Stimulated activated naive CD8-positive, alpha-beta T cell treated with anti-CD3 and anti-CD28 coated beads, Interleukin-15, amount 100 ng/mL, for 72 hours (primary cell): ENCODE measurements at regions not wholly inside any gene's neighbourhood (a gene's known extent, or its start where the extent isn't known, plus 50 kb on each side); places are given as distances from the start of the nearest gene placed in this dataset.
"Not testable (repeated sequence)": the region's sequence is repeated elsewhere in the genome, so short reads cannot be mapped to it uniquely, and the experiment has no call there.

Experiments used
- ATAC-seq: fragments of 150-1000 bp; cut with Tn5 transposase; 2 replicates; pipeline ENCODE4 v1.10.0; 2021; ENCODE audit warnings: mild to moderate bottlenecking, moderate library complexity
- DNase-seq, 2 donors: peaks; one replicate each; pipeline ENCODE4 v3.0.0; 2021 to 2022
- H3K27ac Mint-ChIP-seq, 2 donors: one replicate each; pipeline ENCODE4 v1.8.0; 2022; ENCODE audit warnings: mild to moderate bottlenecking in 2 of 2, mixed read lengths in 2 of 2, moderate library complexity in 2 of 2
- H3K27me3 Mint-ChIP-seq: one replicate; pipeline ENCODE4 v1.8.0; 2022; ENCODE audit warnings: mixed read lengths
- H3K4me1 Mint-ChIP-seq: one replicate; pipeline ENCODE4 v1.8.0; 2022; ENCODE audit warnings: mild to moderate bottlenecking, mixed read lengths
- H3K4me3 Mint-ChIP-seq, 2 donors: one replicate each; pipeline ENCODE4 v1.8.0; 2022; ENCODE audit warnings: mild to moderate bottlenecking in 2 of 2, mixed read lengths in 2 of 2, moderate library complexity in 1 of 2
- H3K9me3 Mint-ChIP-seq, 2 donors: one replicate each; pipeline ENCODE4 v1.8.0; 2022; ENCODE audit warnings: mixed read lengths in 2 of 2

- ATAC-seq (no peak), DNase-seq (no peak)
- Mint-ChIP-seq H3K9me3 (no peaks in the 10 kb centered on the region), H3K4me1 (no peaks in the 10 kb centered on the region), H3K27me3 (no peaks in the 10 kb centered on the region), H3K4me3 (no peak overlapping the region), H3K27ac (no peak overlapping the region)
These were observed 82.8 kb upstream of the KCTD1 start for GRCh38 chr18:26631135-26631534.

GRCh38 chr18:26630596-26630995, 82.2 kb upstream of the KCTD1 start:
- peaks cover 0 to 5% of the 10 kb centered on the region in 2 donors for H3K9me3 Mint-ChIP-seq
- ATAC-seq = no peak
- no peaks in the 10 kb centered on the region for H3K4me1 Mint-ChIP-seq

GRCh38 chr18:26628017-26628416, 79.7 kb upstream of the KCTD1 start:
- Mint-ChIP-seq H3K27ac (no peak overlapping the region), H3K27me3 (no peaks in the 10 kb centered on the region), H3K9me3 (peaks cover 17 to 25% of the 10 kb centered on the region in 2 donors), H3K4me1 (no peaks in the 10 kb centered on the region), H3K4me3 (no peak overlapping the region)
- DNase-seq = no peak
- ATAC-seq = no peak

More at GRCh38 chr18:26630596-26630995, 82.2 kb upstream of the KCTD1 start:
- Mint-ChIP-seq H3K4me3 (no peak overlapping the region), H3K27ac (no peak overlapping the region), H3K27me3 (no peaks in the 10 kb centered on the region)
- DNase-seq = no peak

- Mint-ChIP-seq H3K4me3 (no peak overlapping the region), H3K4me1 (no peaks in the 10 kb centered on the region), H3K27me3 (peaks cover 10% of the 10 kb centered on the region), H3K27ac (no peak overlapping the region), H3K9me3 (peaks cover 25 to 34% of the 10 kb centered on the region in 2 donors)
- no peak for DNase-seq
- ATAC-seq = no peak
These were observed 76.1 kb upstream of the KCTD1 start for GRCh38 chr18:26624443-26624842.

GRCh38 chr18:26623314-26623713, 75.0 kb upstream of the KCTD1 start:
- H3K4me1 Mint-ChIP-seq, H3K27ac Mint-ChIP-seq, DNase-seq, H3K4me3 Mint-ChIP-seq, ATAC-seq: not testable (repeated sequence)
- Mint-ChIP-seq H3K27me3 (peaks cover 10% of the 10 kb centered on the region), H3K9me3 (peaks cover 25 to 34% of the 10 kb centered on the region in 2 donors)

- Mint-ChIP-seq H3K27me3 (peaks cover 10% of the 10 kb centered on the region), H3K4me1 (no peaks in the 10 kb centered on the region), H3K9me3 (peaks cover 25 to 34% of the 10 kb centered on the region in 2 donors), H3K4me3 (peak overlapping the region; percentile 27 to 78), H3K27ac (no peak overlapping the region)
- peak; percentile 16 to 44 for DNase-seq
- peak; percentile 84 for ATAC-seq
These were observed 73.0 kb upstream of the KCTD1 start for GRCh38 chr18:26621161-26622026.

- H3K27me3 Mint-ChIP-seq = peaks cover 10% of the 10 kb centered on the region
- DNase-seq (no peak), ATAC-seq (no peak)
- H3K9me3 Mint-ChIP-seq = peaks cover 18 to 20% of the 10 kb centered on the region in 2 donors
- H3K27ac Mint-ChIP-seq = no peak overlapping the region
- no peak overlapping the region for H3K4me3 Mint-ChIP-seq
- H3K4me1 Mint-ChIP-seq = no peaks in the 10 kb centered on the region
These were observed 71.0 kb upstream of the KCTD1 start for GRCh38 chr18:26619350-26619749.

GRCh38 chr18:26618135-26618534, 69.8 kb upstream of the KCTD1 start:
- Mint-ChIP-seq H3K27ac (no peak overlapping the region), H3K4me1 (no peaks in the 10 kb centered on the region), H3K9me3 (peaks cover 9 to 10% of the 10 kb centered on the region in 2 donors), H3K27me3 (peaks cover 10% of the 10 kb centered on the region), H3K4me3 (no peak overlapping the region)
- ATAC-seq (no peak), DNase-seq (no peak)

- no peak overlapping the region for H3K4me3 Mint-ChIP-seq
- ATAC-seq = no peak
- no peak overlapping the region for H3K27ac Mint-ChIP-seq
- peaks cover 6% of the 10 kb centered on the region for H3K27me3 Mint-ChIP-seq
- H3K9me3 Mint-ChIP-seq = peaks cover 0 to 2% of the 10 kb centered on the region in 2 donors
- no peaks in the 10 kb centered on the region for H3K4me1 Mint-ChIP-seq
- DNase-seq = no peak
These were observed 68.8 kb upstream of the KCTD1 start for GRCh38 chr18:26617151-26617554.

GRCh38 chr18:26614374-26614773, 66.0 kb upstream of the KCTD1 start:
- H3K9me3 Mint-ChIP-seq = no peaks in the 10 kb centered on the region
- H3K4me3 Mint-ChIP-seq = no peak overlapping the region
- DNase-seq (no peak), ATAC-seq (no peak)
- no peaks in the 10 kb centered on the region for H3K4me1 Mint-ChIP-seq
- no peak overlapping the region for H3K27ac Mint-ChIP-seq
- H3K27me3 Mint-ChIP-seq = peaks cover 9% of the 10 kb centered on the region
